Prostate gland (tissue), 2 donors: ENCODE measurements at regions not wholly inside any gene's neighbourhood (a gene's known extent, or its start where the extent isn't known, plus 50 kb on each side); places are given as distances from the start of the nearest gene placed in this dataset.

Experiments used
- CTCF ChIP-seq, 4 experiments: fragments of 200-600 bp in 2 of 4; fragments of 450-650 bp in 2 of 4; sonication (generic) in 2 of 4; IDR thresholded peaks; 1 replicate in 3 of 4; 2 replicates in 1 of 4; pipeline ENCODE4 v1.5.1; 2016 to 2019; ENCODE audit warnings: antibody characterized with exemption in 4 of 4, mild to moderate bottlenecking in 2 of 4, moderate library complexity in 2 of 4
- POLR2A ChIP-seq: fragments of 450-650 bp; IDR thresholded peaks from one replicate; pipeline ENCODE4 v1.6.1; 2016; ENCODE audit warnings: antibody characterized with exemption, mild to moderate bottlenecking
- POLR2AphosphoS5 ChIP-seq: sonication (generic); formaldehyde crosslinking; IDR thresholded peaks from one replicate; pipeline ENCODE4 v1.6.1; 2017; ENCODE audit warnings: antibody characterized with exemption

- peak in 3 of 4 experiments; percentile 45 to 60 (median 49) for TF ChIP-seq CTCF (IDR thresholded peaks at IDR 0.05)
- peak; percentile 46 for TF ChIP-seq POLR2AphosphoS5
- no peak for TF ChIP-seq POLR2A
Measured at GRCh38 chr14:52131640-52132320, 62.9 kb upstream of the NID2 start.
